Stimulated activated CD4-positive, alpha-beta T cell treated with anti-CD3 and anti-CD28 coated beads, Interleukin-12 subunit alpha, Interleukin-12 subunit beta, amount 100 ng/mL, for 24 hours (primary cell): ENCODE measurements at regions not wholly inside any gene's neighbourhood (a gene's known extent, or its start where the extent isn't known, plus 50 kb on each side); places are given as distances from the start of the nearest gene placed in this dataset.

Source experiments
- DNase-seq, 2 experiments: peaks; one replicate each; pipeline ENCODE4 v3.0.0-alpha.2; 2020; ENCODE audit warnings: low read depth in 2 of 2

DNA sequence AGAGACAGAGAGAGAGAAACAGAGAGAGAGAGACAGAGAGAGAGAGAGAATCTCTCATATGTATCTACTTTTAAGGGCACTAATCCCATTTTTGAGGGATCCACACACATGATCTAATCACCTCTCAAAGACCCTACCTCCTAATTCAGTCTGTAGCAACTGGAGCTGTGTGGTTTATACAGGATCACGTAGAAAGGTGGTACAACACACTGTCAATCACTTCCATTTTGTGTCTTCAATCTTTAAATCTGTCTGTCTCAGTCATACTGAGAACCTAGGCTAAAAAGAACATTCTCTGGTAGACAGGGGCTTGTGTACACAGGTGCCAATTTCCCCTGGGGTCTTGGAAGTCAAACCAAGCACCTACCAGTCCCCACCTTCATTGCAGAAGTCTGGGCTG, 229.9 kb downstream of the TGFB2 start:
- no peak for DNase-seq

- no peak for DNase-seq
Measured at GRCh38 chr1:218575856-218576255, 230.7 kb downstream of the TGFB2 start.

DNA sequence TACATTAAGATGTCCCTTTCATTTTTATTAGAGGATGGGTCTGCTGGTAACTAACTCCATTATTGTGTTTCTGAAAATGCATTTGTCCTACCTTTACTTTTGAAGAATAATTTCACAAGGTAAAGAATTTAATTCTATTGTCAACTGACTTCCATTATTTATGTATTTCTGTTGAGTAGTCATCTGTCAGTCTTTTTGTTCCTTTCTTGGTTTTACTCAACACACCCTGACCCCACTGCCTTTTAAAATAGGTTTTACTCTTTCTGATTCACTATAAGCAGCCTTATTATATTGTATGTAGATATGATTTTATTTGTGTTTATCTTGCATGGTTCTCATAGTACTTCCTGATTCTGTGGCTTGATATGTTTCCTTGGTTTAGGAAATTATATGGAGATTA, 237.5 kb downstream of the TGFB2 start:
- no peak for DNase-seq

- no peak for DNase-seq
Measured at GRCh38 chr1:218584418-218585155, 239.5 kb downstream of the TGFB2 start.

DNA sequence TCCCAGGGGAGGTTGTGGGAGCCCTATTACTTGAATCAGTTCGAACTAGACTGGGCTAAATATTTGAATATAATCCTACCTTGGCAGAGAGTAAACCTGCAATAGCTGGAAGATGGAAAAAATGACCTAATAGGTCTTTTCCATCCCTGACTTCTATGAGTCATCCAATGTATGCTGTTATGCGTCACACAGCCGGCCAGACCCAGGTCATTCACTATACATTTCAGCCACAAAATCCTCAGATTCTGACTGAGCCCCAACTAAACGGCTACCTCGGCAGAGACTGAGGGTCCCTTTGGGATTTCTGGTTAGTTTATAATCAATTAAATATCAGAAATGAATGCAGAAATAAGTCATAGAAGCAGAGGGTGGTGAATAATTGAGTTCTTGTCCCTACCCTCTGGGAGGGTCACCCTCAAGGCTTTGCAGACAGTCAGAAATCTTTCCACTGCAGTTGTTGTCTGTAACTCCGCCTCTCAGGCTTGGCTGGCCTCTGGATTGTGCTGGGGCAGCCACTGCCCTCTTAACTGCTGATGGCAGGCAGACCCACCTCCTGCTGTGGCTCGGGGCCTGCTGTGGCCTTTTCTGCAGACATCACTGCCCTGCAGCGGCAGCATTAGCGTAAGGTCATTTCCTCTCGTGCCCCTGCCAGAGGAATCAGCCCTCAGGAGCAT, 240.5 kb downstream of the TGFB2 start:
- DNase-seq: no peak

DNA sequence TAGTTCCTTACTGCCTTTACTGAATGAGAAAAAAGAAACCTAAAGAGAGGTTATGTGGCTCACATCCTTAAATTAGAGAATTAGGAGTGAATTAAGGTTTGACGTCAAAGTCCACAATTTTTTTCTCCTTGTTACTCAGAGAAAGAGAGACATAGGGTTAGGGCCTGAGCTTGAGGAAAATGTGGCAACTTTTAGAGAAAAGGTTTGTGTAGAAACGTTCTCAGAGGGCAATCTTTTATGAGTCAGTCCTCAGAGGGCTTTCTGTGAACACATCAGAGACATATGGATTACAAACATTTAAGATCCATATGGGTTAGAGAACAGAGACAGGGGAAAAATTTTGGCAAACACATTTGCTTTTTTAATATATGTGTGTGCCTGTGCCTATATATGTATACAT, 242.8 kb downstream of the TGFB2 start:
- no peak for DNase-seq

DNA sequence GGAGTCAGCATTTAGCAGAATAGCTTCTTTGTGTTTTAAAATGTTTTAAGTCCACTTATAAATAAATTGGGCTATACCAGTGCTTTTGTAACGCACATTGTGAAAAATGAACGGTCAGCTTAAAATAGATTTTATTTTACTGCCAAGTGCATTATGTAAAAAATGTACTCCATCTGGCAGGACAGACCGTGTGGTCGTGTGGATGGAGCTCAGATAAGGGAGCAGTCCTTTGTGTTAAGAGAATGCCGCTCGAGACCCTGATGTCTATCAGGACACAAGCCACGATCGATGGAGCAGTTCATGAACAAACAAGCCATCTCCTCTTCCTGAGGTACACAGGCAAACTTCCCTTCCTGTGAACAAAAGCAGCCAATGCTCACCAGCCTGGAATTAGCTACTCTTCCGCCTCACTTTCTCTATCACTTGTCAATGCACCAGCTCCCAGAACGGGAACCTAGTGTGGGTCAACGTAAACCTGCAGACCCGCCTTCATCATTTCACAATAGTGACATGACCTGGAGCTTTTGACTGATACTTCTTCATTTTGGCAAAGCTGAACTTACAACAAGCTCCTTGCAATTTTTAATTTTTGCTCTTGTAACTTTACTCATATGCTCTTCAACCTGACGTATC, 243.5 kb downstream of the TGFB2 start:
- no peak for DNase-seq

GRCh38 chr1:218589487-218589886, 244.4 kb downstream of the TGFB2 start:
- no peak for DNase-seq

GRCh38 chr1:218591966-218592365, 246.8 kb downstream of the TGFB2 start:
- DNase-seq: no peak

DNA sequence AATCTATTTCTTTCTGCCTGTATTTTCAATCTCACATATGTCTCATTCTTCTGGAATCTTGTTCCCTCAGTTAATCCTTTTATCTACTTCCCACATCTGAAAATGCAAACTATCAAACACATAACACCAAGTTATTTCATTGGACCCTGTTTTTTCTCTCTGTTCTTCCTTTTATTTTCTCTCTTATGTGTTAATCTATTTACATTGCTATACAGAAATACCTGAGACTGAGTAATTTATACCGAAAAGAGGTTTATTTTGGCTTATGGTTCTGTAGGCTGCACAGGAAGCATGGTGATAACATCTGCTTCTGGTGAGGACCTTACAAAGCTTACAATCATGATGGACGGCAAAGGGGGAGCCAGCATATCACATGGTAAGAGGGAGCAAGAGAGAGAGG, 247.6 kb downstream of the TGFB2 start:
- DNase-seq: no peak

- no peak for DNase-seq
Measured at GRCh38 chr1:218600968-218601367, 255.8 kb downstream of the TGFB2 start.

DNA sequence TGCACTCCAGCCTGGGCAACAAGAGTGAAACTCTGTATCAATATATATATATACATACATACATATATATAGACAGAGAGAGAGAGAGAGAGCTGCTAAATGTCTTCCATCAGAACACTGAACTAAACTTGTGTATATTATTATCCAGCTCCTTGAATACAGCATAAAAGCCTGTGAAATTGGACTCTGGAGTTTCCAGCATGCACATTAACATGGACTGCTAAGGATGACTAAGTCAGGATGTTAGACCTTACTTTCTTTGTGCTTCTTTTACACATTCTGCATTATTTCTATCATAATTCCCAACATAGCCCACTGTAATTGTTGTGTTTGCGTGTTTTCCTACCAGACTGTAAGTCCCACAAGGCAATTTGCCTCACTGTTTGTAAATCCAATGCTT, 259.1 kb downstream of the TGFB2 start:
- DNase-seq: no peak

DNA sequence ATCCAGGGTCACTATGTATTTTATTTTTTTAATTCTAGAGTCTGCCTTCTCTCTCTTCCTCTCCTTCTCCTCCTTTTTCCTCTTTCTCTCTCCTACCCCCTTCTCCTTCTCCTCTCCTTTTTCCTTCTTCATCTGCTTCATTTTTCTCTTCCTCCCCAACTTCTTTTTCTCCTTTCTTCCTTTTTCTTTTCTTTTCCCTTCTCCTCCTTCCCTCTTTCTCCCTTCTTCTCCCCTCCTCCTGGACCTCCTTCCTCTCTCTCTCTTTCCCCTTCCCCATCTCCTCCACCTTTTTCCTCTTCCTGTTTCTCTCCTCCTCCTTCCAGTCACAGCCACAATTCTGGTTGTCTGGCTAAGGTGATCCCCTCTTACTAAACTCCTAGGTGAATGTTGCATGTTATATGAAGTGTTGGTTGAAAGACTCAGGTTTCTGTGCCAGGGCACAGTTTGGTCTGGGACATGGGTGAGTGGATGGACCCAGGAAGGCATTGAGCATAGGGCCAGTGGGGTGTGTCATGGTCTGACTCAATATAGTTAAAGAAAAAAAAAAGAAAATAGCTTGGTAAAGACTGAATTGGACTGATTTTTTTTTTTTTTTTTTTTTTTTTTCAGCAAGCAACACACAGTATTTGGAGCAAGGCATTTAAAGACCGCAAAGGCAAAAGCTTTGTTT, 266.9 kb downstream of the TGFB2 start:
- DNase-seq: no peak

DNA sequence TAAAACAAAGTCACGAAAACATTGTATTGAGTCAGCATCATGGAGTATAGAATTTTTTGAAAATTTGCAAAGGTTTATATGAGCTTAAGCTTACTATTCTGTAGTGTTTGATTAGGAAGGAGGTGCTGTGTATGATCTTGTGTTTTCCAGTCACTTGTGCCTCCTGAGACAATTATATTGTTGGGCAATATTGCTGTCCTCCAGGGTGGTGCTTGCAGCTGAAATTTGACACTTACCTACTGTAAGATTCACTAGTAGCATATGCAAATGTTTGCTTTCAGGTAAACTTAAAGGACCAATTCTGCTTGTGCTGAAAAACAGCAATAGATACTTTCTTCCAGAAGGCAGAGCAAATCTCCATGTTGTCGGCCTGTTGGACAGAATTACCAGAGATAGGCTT, 268.0 kb downstream of the TGFB2 start:
- no peak for DNase-seq

GRCh38 chr1:218614031-218614430, 268.9 kb downstream of the TGFB2 start:
- no peak for DNase-seq

DNA sequence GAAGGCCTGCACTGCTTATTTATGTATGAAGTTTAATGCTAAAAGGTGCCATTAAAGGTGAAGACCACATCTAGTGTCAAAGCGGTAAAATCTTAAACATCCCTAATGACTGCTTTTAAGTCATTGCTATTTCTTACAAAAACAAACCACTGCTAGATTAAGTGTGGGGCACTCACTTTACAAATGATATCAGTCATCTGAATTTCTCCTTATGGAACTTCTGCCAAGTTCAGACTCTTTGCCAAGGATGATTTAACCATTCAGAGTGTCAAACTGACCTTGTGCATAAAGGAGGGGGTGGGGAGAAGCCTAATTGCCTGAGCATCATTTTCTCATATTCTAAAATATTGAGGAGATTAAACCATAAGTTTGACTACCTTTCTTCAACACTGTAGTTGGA, 271.5 kb downstream of the TGFB2 start:
- no peak for DNase-seq

DNA sequence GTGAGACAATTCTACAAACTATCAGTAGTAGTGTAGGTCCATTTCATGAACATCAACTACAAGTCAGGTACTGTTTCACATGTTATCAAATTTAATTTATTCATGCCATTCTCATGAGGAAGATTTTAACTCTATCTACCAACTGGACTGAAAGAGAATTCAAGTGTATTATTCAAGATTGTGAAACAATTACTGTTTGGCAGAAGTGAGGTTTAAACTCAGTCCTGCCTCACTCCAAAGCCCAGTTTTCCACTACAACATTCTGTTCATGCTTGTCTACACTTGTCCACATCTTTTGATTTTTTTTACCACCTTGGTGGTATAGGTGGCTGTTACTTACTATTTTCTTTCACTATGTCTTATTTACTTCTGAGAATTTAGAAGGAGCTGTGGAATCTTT, 272.9 kb downstream of the TGFB2 start:
- no peak for DNase-seq

DNA sequence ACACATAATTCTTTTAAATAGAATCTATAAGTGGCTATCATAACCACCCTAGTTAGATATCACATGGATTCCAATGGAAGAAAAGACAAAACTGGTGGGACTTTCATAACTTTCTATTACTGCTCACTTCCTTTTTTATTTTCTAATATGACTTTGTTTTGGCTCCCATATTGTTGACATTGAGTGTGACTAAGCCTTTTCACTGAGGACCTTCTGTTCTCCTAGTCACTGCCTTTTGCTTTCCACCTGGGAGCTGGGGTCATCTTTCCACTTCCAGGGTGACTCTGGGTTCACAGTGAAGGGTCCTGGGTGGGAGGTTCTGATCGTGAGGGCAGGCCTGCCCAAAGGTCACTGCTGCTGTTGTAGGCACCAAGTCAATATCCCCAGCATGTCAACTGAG, 275.8 kb downstream of the TGFB2 start:
- DNase-seq: no peak

- no peak for DNase-seq
Measured at GRCh38 chr1:218624052-218624451, 278.9 kb downstream of the TGFB2 start.

DNA sequence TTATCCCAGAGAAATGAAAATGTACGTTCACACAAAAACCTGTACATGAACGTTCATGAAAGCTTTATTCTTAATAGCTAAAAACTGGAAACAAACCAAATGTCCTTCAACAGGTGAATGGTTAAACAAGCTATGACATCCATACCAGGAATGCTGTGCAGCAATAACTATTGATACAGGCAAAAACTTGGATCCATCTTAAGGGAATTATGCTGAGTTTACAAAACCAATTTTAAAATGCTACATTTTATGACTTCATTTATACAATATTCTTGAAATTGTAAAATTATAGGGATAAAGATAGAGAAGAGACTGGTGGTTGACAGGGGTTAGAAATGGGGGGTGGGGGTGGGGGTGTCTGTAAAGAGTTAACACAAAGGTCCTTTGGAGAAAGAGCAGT, 280.3 kb downstream of the TGFB2 start:
- DNase-seq: no peak

GRCh38 chr1:218633238-218633988, 288.3 kb downstream of the TGFB2 start:
- DNase-seq: no peak

DNA sequence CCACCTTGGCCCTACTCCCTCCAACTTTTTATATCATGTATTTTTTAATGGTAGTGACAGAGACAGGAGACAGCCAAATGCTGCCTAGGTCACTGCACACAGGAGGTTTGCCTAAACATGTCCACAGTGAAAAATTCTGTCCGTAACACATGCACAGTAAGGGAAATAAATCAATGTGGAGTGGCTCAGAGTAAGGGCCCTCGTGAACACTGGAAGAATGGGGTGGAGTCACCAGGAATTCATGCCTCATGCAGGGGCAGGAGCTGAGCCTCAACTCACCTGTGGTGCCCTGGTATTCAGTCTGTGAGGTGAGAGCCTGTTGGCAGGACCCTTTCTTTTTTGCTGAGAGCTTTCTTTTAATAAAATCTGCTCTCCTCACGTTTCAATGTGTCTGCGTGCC, 289.1 kb downstream of the TGFB2 start:
- DNase-seq: no peak
